ENCODE measurements at regions not wholly inside any gene's neighbourhood (a gene's known extent, or its start where the extent isn't known, plus 50 kb on each side); places are given as distances from the start of the nearest gene placed in this dataset.
"Not testable (repeated sequence)": the region's sequence is repeated elsewhere in the genome, so short reads cannot be mapped to it uniquely, and the experiment has no call there.

GRCh38 chr7:65651174-65651573 is 221.7 kb upstream of the VKORC1L1 start:
- H3K18ac ChIP-seq (ENCODE audit: extremely low read depth, low read length); H2BK120ac ChIP-seq (replicated peaks; ENCODE audit: low read depth, low read length); H3K36me3 ChIP-seq (ENCODE audit: control insufficient read depth in 2 of 4, insufficient read depth in 4 of 4, low read length in 3 of 4); H2BK15ac ChIP-seq (ENCODE audit: low read length); CTCF ChIA-PET (ENCODE audit: partially characterized antibody); H3K79me1 ChIP-seq (ENCODE audit: low read depth, low read length); DNase-seq (ENCODE audit: low read depth in 1 of 2, low spot score in 2 of 2); H3K27me3 ChIP-seq (replicated peaks in 1 of 4; ENCODE audit: control insufficient read depth in 3 of 4, extremely low read depth in 1 of 4, insufficient read depth in 3 of 4, low read length in 3 of 4); H3K23me2 ChIP-seq (ENCODE audit: low read depth, low read length); H4K91ac ChIP-seq (replicated peaks; ENCODE audit: insufficient read length, low read length); H4K20me1 ChIP-seq (replicated peaks in 1 of 2; ENCODE audit: control insufficient read depth in 1 of 2, insufficient read depth in 2 of 2, low read length in 2 of 2); H3K4me2 ChIP-seq (ENCODE audit: insufficient read depth in 1 of 2, low read depth in 2 of 2, low read length in 2 of 2); H3K56ac ChIP-seq (replicated peaks; ENCODE audit: insufficient read length, low read depth, low read length); H4K8ac ChIP-seq (ENCODE audit: extremely low read depth, insufficient read depth, low read length); H2AK5ac ChIP-seq (ENCODE audit: low read depth, low read length); FAIRE-seq; H3K79me2 ChIP-seq (ENCODE audit: control insufficient read depth in 1 of 2, insufficient read depth in 2 of 2, low read length in 2 of 2); H3K9ac ChIP-seq (replicated peaks in 1 of 4; ENCODE audit: extremely low read depth in 1 of 4, low read depth in 3 of 4, low read length in 3 of 4); H3K4me3 ChIP-seq (ENCODE audit: extremely low read depth in 1 of 4, insufficient read depth in 2 of 4, low read depth in 3 of 4, low read length in 4 of 4); H3K4ac ChIP-seq (replicated peaks; ENCODE audit: insufficient read length, low read depth, low read length); H3K4me1 ChIP-seq (replicated peaks in 1 of 4; ENCODE audit: control insufficient read depth in 3 of 4, insufficient read depth in 4 of 4, low read length in 3 of 4); H3K14ac ChIP-seq (ENCODE audit: insufficient read length); H2BK5ac ChIP-seq (ENCODE audit: low read depth, low read length); H3K9me3 ChIP-seq (ENCODE audit: insufficient read depth in 2 of 2, low read depth in 1 of 2, low read length in 1 of 2); POLR2A ChIA-PET (ENCODE audit: partially characterized antibody); H4K5ac ChIP-seq (ENCODE audit: insufficient read length, low read depth, low read length); H2AFZ ChIP-seq (ENCODE audit: low read length); H3K23ac ChIP-seq (ENCODE audit: insufficient read length); H2BK20ac ChIP-seq (ENCODE audit: low read length); H2BK12ac ChIP-seq (ENCODE audit: low read depth, low read length); H3K27ac ChIP-seq (ENCODE audit: low read depth, low read length): not testable (repeated sequence)
- WGBS, 2 experiments (ENCODE audit: extremely low coverage in 1 of 2, insufficient coverage in 1 of 2, insufficient read length in 1 of 2, insufficient replicate concordance in 2 of 2, low coverage in 1 of 2, low lambda C conversion rate in 2 of 2, missing lambda C conversion rate in 1 of 2) = 75 to 100% methylated on average over 2 of the region's 2 CpGs

- CTCF ChIA-PET (ENCODE audit: partially characterized antibody); H3K14ac ChIP-seq (ENCODE audit: insufficient read length): not testable (repeated sequence)
Measured at GRCh38 chr7:65651826-65652592, 220.9 kb upstream of the VKORC1L1 start.

More at GRCh38 chr7:65651826-65652592, 220.9 kb upstream of the VKORC1L1 start:
- H3K4me1 ChIP-seq (replicated peaks in 1 of 4; ENCODE audit: control insufficient read depth in 3 of 4, insufficient read depth in 4 of 4, low read length in 3 of 4); H2BK120ac ChIP-seq (replicated peaks; ENCODE audit: low read depth, low read length); H3K36me3 ChIP-seq (ENCODE audit: control insufficient read depth in 2 of 4, insufficient read depth in 4 of 4, low read length in 3 of 4); H3K9ac ChIP-seq (replicated peaks in 1 of 4; ENCODE audit: extremely low read depth in 1 of 4, low read depth in 3 of 4, low read length in 3 of 4); H3K4me3 ChIP-seq (ENCODE audit: extremely low read depth in 1 of 4, insufficient read depth in 2 of 4, low read depth in 3 of 4, low read length in 4 of 4); H4K91ac ChIP-seq (replicated peaks; ENCODE audit: insufficient read length, low read length); H2BK20ac ChIP-seq (ENCODE audit: low read length); H3K56ac ChIP-seq (replicated peaks; ENCODE audit: insufficient read length, low read depth, low read length); H3K4me2 ChIP-seq (ENCODE audit: insufficient read depth in 1 of 2, low read depth in 2 of 2, low read length in 2 of 2); H3K23ac ChIP-seq (ENCODE audit: insufficient read length); H3K79me1 ChIP-seq (ENCODE audit: low read depth, low read length); H4K5ac ChIP-seq (ENCODE audit: insufficient read length, low read depth, low read length); H3K18ac ChIP-seq (ENCODE audit: extremely low read depth, low read length); H3K27me3 ChIP-seq (replicated peaks in 1 of 4; ENCODE audit: control insufficient read depth in 3 of 4, extremely low read depth in 1 of 4, insufficient read depth in 3 of 4, low read length in 3 of 4); H4K8ac ChIP-seq (ENCODE audit: extremely low read depth, insufficient read depth, low read length); H3K4ac ChIP-seq (replicated peaks; ENCODE audit: insufficient read length, low read depth, low read length); H4K20me1 ChIP-seq (replicated peaks in 1 of 2; ENCODE audit: control insufficient read depth in 1 of 2, insufficient read depth in 2 of 2, low read length in 2 of 2); H3K23me2 ChIP-seq (ENCODE audit: low read depth, low read length); H2BK5ac ChIP-seq (ENCODE audit: low read depth, low read length); H3K27ac ChIP-seq (ENCODE audit: low read depth, low read length); H2AK5ac ChIP-seq (ENCODE audit: low read depth, low read length); POLR2A ChIA-PET (ENCODE audit: partially characterized antibody); H2AFZ ChIP-seq (ENCODE audit: low read length); FAIRE-seq; H2BK15ac ChIP-seq (ENCODE audit: low read length); H3K9me3 ChIP-seq (ENCODE audit: insufficient read depth in 2 of 2, low read depth in 1 of 2, low read length in 1 of 2); DNase-seq (ENCODE audit: low read depth in 1 of 2, low spot score in 2 of 2); H3K79me2 ChIP-seq (ENCODE audit: control insufficient read depth in 1 of 2, insufficient read depth in 2 of 2, low read length in 2 of 2); H2BK12ac ChIP-seq (ENCODE audit: low read depth, low read length): not testable (repeated sequence)

Data from H1 (cell line).